Hepatocyte (in vitro differentiated cells): ENCODE measurements at regions not wholly inside any gene's neighbourhood (a gene's known extent, or its start where the extent isn't known, plus 50 kb on each side); places are given as distances from the start of the nearest gene placed in this dataset.

ENCODE experiments used
- EZH2phosphoT487 ChIP-seq: fragments of 200-600 bp; sonication (generic); IDR thresholded peaks from one replicate; pipeline ENCODE4 v1.6.1; 2018; ENCODE audit warnings: antibody characterized with exemption, mild to moderate bottlenecking, low read depth, moderate library complexity; ENCODE audit not compliant: unreplicated experiment, severe bottlenecking
- TF ChIP-seq, protein P1 (sequence below): fragments of 200-600 bp; sonication (generic); IDR thresholded peaks from 2 replicates; pipeline ENCODE4 v1.5.1; 2016; ENCODE audit warnings: antibody characterized with exemption, mild to moderate bottlenecking; ENCODE audit not compliant: poor library complexity

- TF ChIP-seq, protein P1, sequence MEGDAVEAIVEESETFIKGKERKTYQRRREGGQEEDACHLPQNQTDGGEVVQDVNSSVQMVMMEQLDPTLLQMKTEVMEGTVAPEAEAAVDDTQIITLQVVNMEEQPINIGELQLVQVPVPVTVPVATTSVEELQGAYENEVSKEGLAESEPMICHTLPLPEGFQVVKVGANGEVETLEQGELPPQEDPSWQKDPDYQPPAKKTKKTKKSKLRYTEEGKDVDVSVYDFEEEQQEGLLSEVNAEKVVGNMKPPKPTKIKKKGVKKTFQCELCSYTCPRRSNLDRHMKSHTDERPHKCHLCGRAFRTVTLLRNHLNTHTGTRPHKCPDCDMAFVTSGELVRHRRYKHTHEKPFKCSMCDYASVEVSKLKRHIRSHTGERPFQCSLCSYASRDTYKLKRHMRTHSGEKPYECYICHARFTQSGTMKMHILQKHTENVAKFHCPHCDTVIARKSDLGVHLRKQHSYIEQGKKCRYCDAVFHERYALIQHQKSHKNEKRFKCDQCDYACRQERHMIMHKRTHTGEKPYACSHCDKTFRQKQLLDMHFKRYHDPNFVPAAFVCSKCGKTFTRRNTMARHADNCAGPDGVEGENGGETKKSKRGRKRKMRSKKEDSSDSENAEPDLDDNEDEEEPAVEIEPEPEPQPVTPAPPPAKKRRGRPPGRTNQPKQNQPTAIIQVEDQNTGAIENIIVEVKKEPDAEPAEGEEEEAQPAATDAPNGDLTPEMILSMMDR = no peak
- TF ChIP-seq EZH2phosphoT487 = no peak
These were observed 328.5 kb downstream of the CDH26 start for GRCh38 chr20:60286764-60287163.
